KBM-7 (cell line): ENCODE measurements at regions not wholly inside any gene's neighbourhood (a gene's known extent, or its start where the extent isn't known, plus 50 kb on each side); places are given as distances from the start of the nearest gene placed in this dataset.
A peak's percentile ranks its signal among the peaks of the same experiment; 100 is the strongest.

Source experiments
- DNase-seq: peaks from one replicate; pipeline ENCODE4 v3.0.0-alpha.2; 2015
- in situ Hi-C: fragments of 300-500 bp; cut with MboI; formaldehyde crosslinking; loops from 2 replicates; pipeline ENCODE4 v1.14.3; 2020; ENCODE audit warnings: low sequenced_read_pairs, low pct_unique_long_range_greater_than_20kb, mixed read lengths

DNA sequence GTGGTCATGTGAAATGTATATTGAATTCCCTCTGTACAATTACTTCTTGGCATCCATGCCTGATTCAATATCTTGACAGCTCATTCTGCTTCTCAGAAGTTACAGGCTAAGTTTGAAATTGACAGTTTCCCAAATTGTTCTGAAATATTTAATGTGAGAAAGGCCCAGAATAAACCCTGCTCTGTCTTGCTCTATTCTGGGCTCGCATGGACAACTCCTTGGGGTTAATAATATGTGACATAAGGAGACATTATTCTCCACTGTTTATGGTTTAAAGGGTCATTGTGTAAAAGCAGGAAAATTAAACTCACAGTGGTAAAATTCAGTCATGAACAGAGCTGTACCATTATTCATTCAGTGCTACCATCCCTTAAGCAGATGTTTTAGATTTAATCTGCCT is 160.7 kb upstream of the CNTNAP5 start:
- no peak for DNase-seq
- in situ Hi-C loops = no loop called here

DNA sequence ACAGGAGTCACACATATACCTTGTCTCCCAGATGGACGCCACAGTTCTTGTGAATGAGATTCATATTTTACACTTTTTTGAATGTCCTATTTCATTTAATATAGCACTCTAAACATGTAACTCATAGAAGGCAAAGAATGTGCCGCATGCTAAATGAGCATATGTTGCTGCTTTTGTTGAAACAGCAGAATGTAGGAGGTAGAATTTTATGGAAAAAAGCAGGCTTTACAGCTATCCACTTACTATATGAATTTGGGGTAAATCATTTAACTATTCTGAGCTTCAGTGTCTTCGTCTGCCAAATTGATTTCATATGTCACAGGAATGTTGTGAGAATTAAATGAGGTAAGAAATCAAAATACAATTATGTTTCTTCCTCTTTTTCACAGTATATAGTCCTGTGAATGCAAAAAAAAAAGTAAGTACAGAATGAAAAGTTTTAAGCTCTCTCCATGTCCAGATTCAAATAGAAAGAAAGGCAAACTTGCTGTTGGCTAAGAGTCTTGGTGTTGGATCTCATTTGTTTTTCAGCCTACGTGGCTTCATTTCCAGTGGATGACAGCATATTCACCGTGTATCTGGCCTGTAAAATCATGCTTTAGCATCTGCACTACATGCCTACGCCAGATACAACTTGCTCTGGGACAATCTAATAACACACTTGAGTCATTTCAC is 154.7 kb upstream of the CNTNAP5 start:
- in situ Hi-C loops = no loop called here
- no peak for DNase-seq

DNA sequence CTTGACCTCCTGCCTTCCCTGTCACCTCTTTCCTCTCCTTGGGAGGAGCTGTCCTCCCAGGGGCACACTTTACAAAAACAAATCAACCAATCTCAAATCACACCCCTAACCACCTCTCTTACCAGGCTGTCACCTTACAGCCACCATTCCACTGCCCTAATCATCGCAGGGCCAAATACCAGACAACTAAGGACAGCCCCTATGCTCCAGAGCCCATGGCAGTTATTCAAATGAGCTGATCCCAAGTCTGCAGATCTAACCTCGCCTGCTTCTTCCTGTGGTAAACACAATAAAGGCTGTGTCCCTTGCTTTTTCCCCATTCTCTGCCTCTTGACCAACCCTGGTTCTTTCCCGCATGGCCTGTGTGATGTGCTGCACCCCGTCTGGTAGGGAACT is 154.2 kb upstream of the CNTNAP5 start:
- in situ Hi-C loops = no loop called here
- no peak for DNase-seq

- no peak for DNase-seq
- in situ Hi-C loops = no loop called here
Measured at GRCh38 chr2:123890148-123890547, 134.9 kb upstream of the CNTNAP5 start.

GRCh38 chr2:123894167-123894566 is 130.9 kb upstream of the CNTNAP5 start:
- in situ Hi-C loops = no loop called here
- DNase-seq = no peak

DNA sequence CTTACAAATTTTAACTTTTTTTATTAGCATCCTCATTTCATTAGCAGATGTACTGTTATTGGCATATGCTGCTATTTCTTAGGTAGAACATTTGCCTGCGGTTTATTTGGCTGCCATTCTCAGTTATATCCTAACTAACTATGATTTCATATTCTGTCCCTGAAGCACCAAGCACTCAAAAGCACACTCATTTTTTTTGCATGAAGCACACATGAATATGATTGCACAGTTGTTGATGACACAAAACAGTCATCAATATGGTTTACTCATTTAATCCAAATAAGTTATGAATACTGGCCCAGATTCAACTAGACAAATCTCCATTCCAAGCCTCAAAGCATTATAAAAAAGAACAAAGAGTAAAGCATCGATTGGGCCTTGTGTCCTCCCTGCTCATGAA is 129.4 kb upstream of the CNTNAP5 start:
- DNase-seq = no peak
- in situ Hi-C loops = no loop called here

DNA sequence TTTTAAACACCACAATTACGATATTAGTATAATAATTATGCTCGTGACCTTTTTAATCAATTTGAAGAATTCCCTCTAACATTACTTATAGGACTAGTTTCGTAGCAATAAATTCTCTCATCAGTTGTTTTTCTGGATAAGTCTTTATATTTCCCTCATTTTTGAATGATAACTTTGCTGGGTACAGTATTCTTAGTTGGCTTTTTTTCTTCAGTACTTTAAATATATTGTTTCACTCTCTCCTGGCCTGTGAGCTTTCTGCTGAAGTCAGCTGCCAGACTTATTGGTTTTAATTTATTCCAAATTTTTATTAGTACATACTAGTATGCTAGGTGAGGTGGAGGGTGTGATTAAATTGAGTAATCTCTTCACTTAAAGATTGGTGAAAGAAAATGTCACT is 123.8 kb upstream of the CNTNAP5 start:
- no peak for DNase-seq
- in situ Hi-C loops = no loop called here

DNA sequence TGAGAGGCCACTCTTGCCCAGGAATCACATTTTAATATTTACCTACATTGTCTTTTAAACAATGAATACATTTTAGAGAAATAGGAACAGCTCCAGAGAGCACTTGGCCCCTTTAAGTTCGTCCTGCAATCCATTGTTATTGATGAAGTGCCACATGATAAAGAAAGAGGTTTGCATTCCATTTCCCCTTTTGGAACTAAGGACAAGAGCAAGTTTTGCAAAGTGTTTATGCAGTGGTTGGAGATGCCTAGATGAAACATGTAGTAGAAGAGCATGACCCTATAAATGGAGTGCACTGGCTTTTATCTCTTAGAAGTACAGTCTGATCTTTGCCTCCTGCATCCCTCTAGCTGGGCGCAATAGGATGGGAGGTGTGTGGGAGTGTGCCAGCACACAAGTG is 118.7 kb upstream of the CNTNAP5 start:
- peak; percentile 15 for DNase-seq
- in situ Hi-C loops = no loop called here

DNA sequence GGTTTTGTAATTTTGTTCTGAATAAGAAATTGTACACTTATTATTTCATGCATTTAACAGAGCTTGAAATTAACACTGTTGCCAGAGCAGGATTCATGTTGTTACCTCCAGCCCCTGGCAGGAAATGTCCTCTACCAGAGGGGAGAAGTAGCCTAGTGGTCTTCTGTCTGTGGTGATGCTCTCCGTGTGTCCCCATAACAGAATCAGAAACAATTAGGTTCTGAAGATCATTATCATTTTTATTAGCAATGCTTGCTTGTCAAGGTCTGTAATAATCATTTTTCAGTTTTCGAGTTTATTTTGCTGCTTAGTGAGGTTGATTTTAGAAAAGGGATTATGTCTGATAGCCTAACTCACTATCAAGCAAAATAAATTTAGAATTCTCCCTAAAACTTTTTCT is 116.6 kb upstream of the CNTNAP5 start:
- no peak for DNase-seq
- in situ Hi-C loops = no loop called here

DNA sequence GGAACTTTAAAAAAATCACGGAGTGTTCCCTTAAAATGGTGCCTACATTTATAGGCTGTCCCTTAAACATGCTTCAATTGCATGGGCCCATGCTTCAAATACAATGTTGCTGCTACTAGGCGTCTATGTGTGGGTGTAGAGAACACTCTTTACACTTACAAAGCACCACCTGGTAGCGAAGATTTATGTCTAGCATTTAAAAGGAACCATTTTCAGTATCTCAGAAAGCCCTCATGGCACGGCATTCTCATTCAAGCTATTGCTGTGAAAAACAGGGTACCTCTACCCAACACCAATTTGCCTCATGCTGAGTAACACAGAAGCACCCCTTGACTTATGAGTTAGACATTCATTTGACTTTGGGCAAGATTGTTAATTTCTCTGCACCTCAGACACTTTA is 112.9 kb upstream of the CNTNAP5 start:
- in situ Hi-C loops = no loop called here
- DNase-seq = no peak

DNA sequence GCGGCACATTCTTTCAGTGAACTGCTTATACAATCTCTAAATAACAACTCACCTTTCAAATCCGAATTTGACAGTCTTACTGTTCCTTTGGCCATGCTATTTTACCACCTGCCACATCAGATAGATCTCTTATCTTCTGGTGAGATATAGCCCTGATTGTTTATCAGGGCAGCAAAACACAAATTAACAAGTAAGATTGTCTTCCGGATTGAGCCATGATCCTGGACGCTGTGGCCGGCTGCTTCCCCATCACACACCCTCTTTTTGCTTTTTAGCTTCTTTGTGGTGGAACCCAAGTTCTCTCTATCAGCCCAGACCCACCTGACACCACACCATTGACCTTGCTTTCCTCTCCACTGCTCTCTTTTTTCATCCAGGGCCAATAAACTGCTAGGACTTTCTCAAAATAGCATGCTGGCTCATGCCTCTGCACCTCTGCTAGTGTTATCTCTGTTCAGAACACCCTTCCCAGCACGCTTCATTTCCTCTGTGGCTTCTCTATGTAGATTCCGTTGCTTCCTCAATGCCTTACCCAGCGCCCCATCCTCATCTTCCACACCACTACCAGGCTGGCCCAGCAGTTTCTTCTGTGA is 111.8 kb upstream of the CNTNAP5 start:
- in situ Hi-C loops = no loop called here
- peak; percentile 94 for DNase-seq

- in situ Hi-C loops = no loop called here
Measured at GRCh38 chr2:123915380-123915779, 109.7 kb upstream of the CNTNAP5 start.

DNA sequence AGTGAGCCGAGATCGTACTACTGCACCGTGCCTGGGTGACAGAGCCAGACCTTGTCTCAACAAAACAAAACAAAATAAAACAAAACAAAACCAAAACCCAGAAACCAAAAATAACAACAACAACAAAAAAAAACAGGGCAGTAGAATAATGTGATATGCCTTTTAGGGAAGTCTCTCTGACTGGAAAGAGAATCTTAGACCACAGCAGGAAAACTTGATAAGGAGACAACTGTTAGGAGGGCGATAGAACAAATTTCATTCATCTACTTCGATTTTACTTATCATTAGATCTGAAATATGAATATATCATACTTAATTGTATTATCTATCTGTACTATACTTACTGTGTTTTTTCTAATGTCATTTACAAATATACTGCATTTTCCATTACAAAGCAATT is 109.0 kb upstream of the CNTNAP5 start:
- peak; percentile 10 for DNase-seq
- in situ Hi-C loops = no loop called here

More at GRCh38 chr2:123915380-123915779, 109.7 kb upstream of the CNTNAP5 start:
- DNase-seq = no peak

- in situ Hi-C loops = no loop called here
- peak; percentile 85 for DNase-seq
Measured at GRCh38 chr2:123916531-123916930, 108.6 kb upstream of the CNTNAP5 start.

DNA sequence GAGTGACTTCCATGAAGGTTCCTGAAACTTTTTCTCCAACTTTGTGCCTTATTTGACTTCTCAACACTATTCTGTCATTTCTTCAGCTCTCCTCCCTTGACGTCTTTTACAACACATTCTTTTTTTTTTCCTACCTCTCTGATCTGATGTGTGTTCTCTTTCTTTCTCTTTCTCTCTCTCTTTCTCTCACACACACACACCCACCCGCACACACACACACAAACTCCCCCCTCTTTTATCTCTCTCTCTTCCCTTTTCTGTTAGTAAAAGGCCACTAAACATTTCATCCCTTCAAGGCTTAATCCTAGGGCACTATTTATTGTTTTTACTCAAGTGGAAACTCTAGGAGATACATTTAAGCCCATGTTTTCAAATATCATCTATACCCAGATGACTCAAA is 107.8 kb upstream of the CNTNAP5 start:
- in situ Hi-C loops = no loop called here
- peak; percentile 53 for DNase-seq

- in situ Hi-C loops = no loop called here
- no peak for DNase-seq
Measured at GRCh38 chr2:123928358-123928757, 96.7 kb upstream of the CNTNAP5 start.

GRCh38 chr2:123935405-123935804 is 89.7 kb upstream of the CNTNAP5 start:
- DNase-seq = no peak
- in situ Hi-C loops = no loop called here

- DNase-seq = peak; percentile 30
- in situ Hi-C loops = no loop called here
Measured at GRCh38 chr2:123953846-123954245, 71.2 kb upstream of the CNTNAP5 start.

DNA sequence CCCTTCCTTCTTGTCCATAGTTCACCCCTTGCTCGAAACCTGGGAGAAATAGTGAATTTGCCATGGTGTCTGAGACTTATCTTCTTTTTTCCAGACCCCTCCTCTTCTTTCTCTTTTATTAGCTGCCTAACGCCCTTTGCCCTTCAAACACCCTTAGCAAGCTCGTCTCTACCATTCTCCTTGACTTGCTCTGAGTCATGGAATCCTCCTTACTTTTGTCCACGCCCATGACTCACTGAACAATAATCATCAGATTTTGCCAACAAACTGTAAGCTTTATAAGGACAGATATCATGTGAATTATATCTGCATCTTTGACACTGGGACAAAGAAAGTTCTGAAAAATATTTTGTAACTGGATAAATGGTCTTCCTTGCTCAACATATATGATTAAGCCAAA is 67.1 kb upstream of the CNTNAP5 start:
- no peak for DNase-seq
- in situ Hi-C loops = no loop called here

- DNase-seq = no peak
- in situ Hi-C loops = no loop called here
Measured at GRCh38 chr2:123961576-123961975, 63.5 kb upstream of the CNTNAP5 start.
